Fibroblast of skin of right biceps (primary cell): ENCODE measurements at regions not wholly inside any gene's neighbourhood (a gene's known extent, or its start where the extent isn't known, plus 50 kb on each side); places are given as distances from the start of the nearest gene placed in this dataset.
A peak's percentile ranks its signal among the peaks of the same experiment; 100 is the strongest.

Source experiments
- DNase-seq: peaks from one replicate; pipeline ENCODE4 v3.0.0-alpha.2; 2013

GRCh38 chr5:113922343-113922742 is 408.8 kb downstream of the YTHDC2 start:
- DNase-seq, result no peak

- DNase-seq, result no peak
Observed at GRCh38 chr5:113935453-113935852, 422.0 kb downstream of the YTHDC2 start.

- no peak for DNase-seq
Observed at GRCh38 chr5:113937301-113937700, 423.8 kb downstream of the YTHDC2 start.

GRCh38 chr5:113939988-113940387 is 421.9 kb upstream of the KCNN2 start:
- no peak for DNase-seq

GRCh38 chr5:113950186-113950585 is 411.7 kb upstream of the KCNN2 start:
- no peak for DNase-seq

- no peak for DNase-seq
Observed at GRCh38 chr5:113965225-113965624, 396.6 kb upstream of the KCNN2 start.

- no peak for DNase-seq
Observed at GRCh38 chr5:113969901-113970300, 392.0 kb upstream of the KCNN2 start.

- DNase-seq, result no peak
Observed at GRCh38 chr5:113971454-113971853, 390.4 kb upstream of the KCNN2 start.

- no peak for DNase-seq
Observed at GRCh38 chr5:113974976-113975375, 386.9 kb upstream of the KCNN2 start.

- DNase-seq, result no peak
Observed at GRCh38 chr5:113984928-113985327, 376.9 kb upstream of the KCNN2 start.

GRCh38 chr5:113985505-113985904 is 376.4 kb upstream of the KCNN2 start:
- no peak for DNase-seq

- no peak for DNase-seq
Observed at GRCh38 chr5:113989278-113989912, 372.5 kb upstream of the KCNN2 start.

GRCh38 chr5:113989913-113990305 is 372.0 kb upstream of the KCNN2 start:
- peak; percentile 6 for DNase-seq

GRCh38 chr5:114001076-114001475 is 360.8 kb upstream of the KCNN2 start:
- no peak for DNase-seq

GRCh38 chr5:114006582-114006981 is 355.3 kb upstream of the KCNN2 start:
- no peak for DNase-seq

GRCh38 chr5:114007678-114008077 is 354.2 kb upstream of the KCNN2 start:
- no peak for DNase-seq

GRCh38 chr5:114010362-114010761 is 351.5 kb upstream of the KCNN2 start:
- peak; percentile 78 for DNase-seq

- no peak for DNase-seq
Observed at GRCh38 chr5:114018186-114018585, 343.7 kb upstream of the KCNN2 start.

- DNase-seq, result no peak
Observed at GRCh38 chr5:114038756-114039155, 323.1 kb upstream of the KCNN2 start.

GRCh38 chr5:114050087-114050486 is 311.8 kb upstream of the KCNN2 start:
- DNase-seq, result no peak

- DNase-seq, result no peak
Observed at GRCh38 chr5:114053372-114053771, 308.5 kb upstream of the KCNN2 start.

- DNase-seq, result no peak
Observed at GRCh38 chr5:114054594-114054993, 307.3 kb upstream of the KCNN2 start.

GRCh38 chr5:114055318-114056184 is 306.3 kb upstream of the KCNN2 start:
- peak; percentile 63 for DNase-seq

GRCh38 chr5:114056185-114056538 is 305.7 kb upstream of the KCNN2 start:
- DNase-seq, result no peak

- DNase-seq, result no peak
Observed at GRCh38 chr5:114060866-114061265, 301.0 kb upstream of the KCNN2 start.
